GM10248 (cell line): ENCODE measurements at regions not wholly inside any gene's neighbourhood (a gene's known extent, or its start where the extent isn't known, plus 50 kb on each side); places are given as distances from the start of the nearest gene placed in this dataset.
"Not testable (repeated sequence)": the region's sequence is repeated elsewhere in the genome, so short reads cannot be mapped to it uniquely, and the experiment has no call there.

Experiments used
- CTCF ChIA-PET: fragments of 300-600 bp; sonication (Branson Sonifier 250); formaldehyde crosslinking; extraction: SDS; loops from one replicate; lab custom pipeline; 2021; ENCODE audit warnings: antibody characterized with exemption; lab: Yijun Ruan, JAX
- POLR2A ChIA-PET: fragments of 350-650 bp; sonication (Branson Sonifier 250); formaldehyde crosslinking; extraction: SDS; loops from one replicate; lab custom pipeline; 2020; ENCODE audit warnings: antibody characterized with exemption; lab: Yijun Ruan, JAX
- DNase-seq: peaks from one replicate; pipeline ENCODE4 v3.0.0; 2012; ENCODE audit errors: extremely low spot score
- CTCF ChIP-seq: IDR thresholded peaks from 2 replicates; pipeline ENCODE4 v1.5.1; 2012; ENCODE audit warnings: mild to moderate bottlenecking, low read depth; ENCODE audit errors: extremely low read depth, missing control alignments, control extremely low read depth

GRCh38 chr17:63295839-63296590 is 150.1 kb downstream of the CYB561 start:
- ChIA-PET POLR2A (no interaction called here), CTCF (no interaction called here)
- no peak for TF ChIP-seq CTCF
- DNase-seq: no peak

- not testable (repeated sequence) for DNase-seq
These were observed 147.2 kb downstream of the CYB561 start for GRCh38 chr17:63298916-63299315.

GRCh38 chr17:63304704-63305261 is 141.3 kb downstream of the CYB561 start:
- no peak for DNase-seq
- no peak for TF ChIP-seq CTCF
- CTCF ChIA-PET: no interaction called here
- POLR2A ChIA-PET: no interaction called here

More at GRCh38 chr17:63298916-63299315, 147.2 kb downstream of the CYB561 start:
- POLR2A ChIA-PET, CTCF ChIA-PET: not testable (repeated sequence)

GRCh38 chr17:63305857-63306256 is 140.2 kb downstream of the CYB561 start:
- DNase-seq: no peak
- ChIA-PET CTCF (no interaction called here), POLR2A (no interaction called here)
- TF ChIP-seq CTCF: no peak

GRCh38 chr17:63306855-63307254 is 139.3 kb downstream of the CYB561 start:
- ChIA-PET POLR2A (no interaction called here), CTCF (no interaction called here)
- TF ChIP-seq CTCF: no peak
- DNase-seq: no peak

- DNase-seq: no peak
- TF ChIP-seq CTCF: no peak
- POLR2A ChIA-PET: no interaction called here
- CTCF ChIA-PET: interaction anchor here (1.0 kb wide), 1 partner anchor 10 kb away, joined by 3 read pairs; no protein-coding TSS in a partner anchor
These were observed 137.8 kb downstream of the CYB561 start for GRCh38 chr17:63308272-63308671.

GRCh38 chr17:63309021-63309420 is 137.1 kb downstream of the CYB561 start:
- ChIA-PET CTCF (no interaction called here), POLR2A (no interaction called here)
- TF ChIP-seq CTCF: no peak
- no peak for DNase-seq
